Ectodermal cell (in vitro differentiated cells): ENCODE measurements at regions not wholly inside any gene's neighbourhood (a gene's known extent, or its start where the extent isn't known, plus 50 kb on each side); places are given as distances from the start of the nearest gene placed in this dataset.
"Not testable (repeated sequence)": the region's sequence is repeated elsewhere in the genome, so short reads cannot be mapped to it uniquely, and the experiment has no call there.

Experiments
- H3K27ac ChIP-seq: 2 replicates; pipeline ENCODE4 v1.7.0; 2013; ENCODE audit warnings: mild to moderate bottlenecking, low read depth, low read length; ENCODE audit not compliant: insufficient read depth, poor library complexity, severe bottlenecking
- H3K27me3 ChIP-seq: 2 replicates; pipeline ENCODE4 v1.7.0; 2013; ENCODE audit warnings: mild to moderate bottlenecking, low read length; ENCODE audit not compliant: insufficient read depth, control insufficient read depth, poor library complexity, severe bottlenecking
- H3K36me3 ChIP-seq: one replicate; pipeline ENCODE4 v1.7.0; 2013; ENCODE audit warnings: low read length; ENCODE audit not compliant: control insufficient read depth, insufficient read depth
- H3K4me1 ChIP-seq: one replicate; pipeline ENCODE4 v1.7.0; 2013; ENCODE audit warnings: low read length; ENCODE audit not compliant: control insufficient read depth, insufficient read depth
- H3K4me3 ChIP-seq: 2 replicates; pipeline ENCODE4 v1.7.0; 2013; ENCODE audit warnings: low read depth, low read length, control low read depth; ENCODE audit not compliant: insufficient read depth
- H3K9me3 ChIP-seq: 2 replicates; pipeline ENCODE4 v1.7.0; 2013; ENCODE audit warnings: mild to moderate bottlenecking, low read length, moderate library complexity; ENCODE audit not compliant: control insufficient read depth
- WGBS, 2 experiments: methylation state at CpG; one replicate each; pipeline ENCODE4 v1.1.7; 2013; ENCODE audit warnings: missing lambda C conversion rate in 2 of 2; 5-methylcytosine and 5-hydroxymethylcytosine counted together

- no peaks in the 10 kb centered on the region for H3K36me3 ChIP-seq
- peaks cover 3% of the 10 kb centered on the region for H3K4me1 ChIP-seq
- WGBS, 2 experiments: 89 to 92% methylated on average over 5 of the region's 5 CpGs
- H3K27me3 ChIP-seq: no peaks in the 10 kb centered on the region
- no peak overlapping the region for H3K4me3 ChIP-seq
- H3K9me3 ChIP-seq: no peaks in the 10 kb centered on the region
- H3K27ac ChIP-seq: no peak overlapping the region
Observed at GRCh38 chr20:52081066-52081465, 110.5 kb downstream of the ZFP64 start.

- no peak overlapping the region for H3K27ac ChIP-seq
- no peaks in the 10 kb centered on the region for H3K9me3 ChIP-seq
- H3K4me3 ChIP-seq: no peak overlapping the region
- WGBS, 2 experiments: 85 to 88% methylated on average over 4 of the region's 4 CpGs
- no peaks in the 10 kb centered on the region for H3K36me3 ChIP-seq
- H3K4me1 ChIP-seq: peaks cover 3% of the 10 kb centered on the region
- no peaks in the 10 kb centered on the region for H3K27me3 ChIP-seq
Observed at GRCh38 chr20:52078289-52078688, 113.3 kb downstream of the ZFP64 start.

DNA sequence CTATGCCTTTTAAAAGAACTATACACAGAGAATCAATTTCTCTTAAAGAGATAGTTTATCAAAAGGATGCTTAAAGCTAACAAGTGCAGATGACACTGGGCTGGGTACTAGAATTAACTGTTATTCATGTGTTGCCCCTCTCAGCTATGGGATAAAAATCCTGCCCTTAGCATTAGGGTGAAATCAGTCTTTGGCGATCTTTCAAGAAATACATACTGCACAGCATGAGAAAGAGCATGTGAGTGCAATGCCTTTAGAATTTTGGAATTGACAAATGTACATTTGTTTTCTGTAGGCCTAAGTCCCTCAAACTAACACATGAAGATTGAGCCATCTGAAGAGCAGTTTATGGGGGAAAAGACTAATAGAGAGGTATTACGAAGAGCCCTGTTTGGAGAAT lies 115.4 kb downstream of the ZFP64 start:
- Histone ChIP-seq H3K27ac (no peak overlapping the region), H3K4me1 (no peaks in the 10 kb centered on the region), H3K36me3 (no peaks in the 10 kb centered on the region), H3K9me3 (no peaks in the 10 kb centered on the region), H3K4me3 (no peak overlapping the region), H3K27me3 (no peaks in the 10 kb centered on the region)
- WGBS, 2 experiments: 95 to 98% methylated on average over 2 of the region's 2 CpGs

DNA sequence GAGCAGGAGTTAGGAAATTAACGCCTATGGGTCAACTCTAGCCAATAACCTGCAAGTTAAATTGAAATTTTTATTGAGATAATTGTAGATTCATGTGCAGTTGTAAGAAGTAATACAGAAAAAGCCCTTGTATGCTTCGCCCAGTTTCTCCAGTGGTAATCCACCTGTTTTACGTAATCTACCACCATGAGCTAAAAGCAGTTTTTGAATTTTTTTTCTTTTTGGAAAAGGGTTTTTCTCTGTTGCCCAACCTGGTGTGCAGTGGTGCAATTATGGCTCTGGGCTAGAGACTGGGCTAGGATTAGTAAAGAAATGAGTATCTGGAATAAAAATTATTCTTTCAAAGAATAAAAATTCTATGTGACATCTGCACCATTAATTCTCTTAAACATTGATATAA lies 116.2 kb downstream of the ZFP64 start:
- no peak overlapping the region for H3K4me3 ChIP-seq
- 97% methylated on average over 2 of the region's 3 CpGs for WGBS, 2 experiments
- no peaks in the 10 kb centered on the region for H3K4me1 ChIP-seq
- no peak overlapping the region for H3K27ac ChIP-seq
- H3K36me3 ChIP-seq: no peaks in the 10 kb centered on the region
- no peaks in the 10 kb centered on the region for H3K9me3 ChIP-seq
- no peaks in the 10 kb centered on the region for H3K27me3 ChIP-seq

GRCh38 chr20:52071136-52071535 lies 120.4 kb downstream of the ZFP64 start:
- no peak overlapping the region for H3K4me3 ChIP-seq
- no peak overlapping the region for H3K27ac ChIP-seq
- H3K27me3 ChIP-seq: no peaks in the 10 kb centered on the region
- no peaks in the 10 kb centered on the region for H3K9me3 ChIP-seq
- no peaks in the 10 kb centered on the region for H3K36me3 ChIP-seq
- WGBS, 2 experiments: 97 to 100% methylated on average over 1 to 2 of the region's 2 CpGs
- no peaks in the 10 kb centered on the region for H3K4me1 ChIP-seq

- WGBS, 2 experiments: 91 to 96% methylated on average over 1 of the region's 1 CpG
- no peak overlapping the region for H3K4me3 ChIP-seq
- no peaks in the 10 kb centered on the region for H3K36me3 ChIP-seq
- H3K4me1 ChIP-seq: no peaks in the 10 kb centered on the region
- H3K27me3 ChIP-seq: no peaks in the 10 kb centered on the region
- H3K27ac ChIP-seq: no peak overlapping the region
- H3K9me3 ChIP-seq: no peaks in the 10 kb centered on the region
Observed at GRCh38 chr20:52064931-52065330, 126.6 kb downstream of the ZFP64 start.

DNA sequence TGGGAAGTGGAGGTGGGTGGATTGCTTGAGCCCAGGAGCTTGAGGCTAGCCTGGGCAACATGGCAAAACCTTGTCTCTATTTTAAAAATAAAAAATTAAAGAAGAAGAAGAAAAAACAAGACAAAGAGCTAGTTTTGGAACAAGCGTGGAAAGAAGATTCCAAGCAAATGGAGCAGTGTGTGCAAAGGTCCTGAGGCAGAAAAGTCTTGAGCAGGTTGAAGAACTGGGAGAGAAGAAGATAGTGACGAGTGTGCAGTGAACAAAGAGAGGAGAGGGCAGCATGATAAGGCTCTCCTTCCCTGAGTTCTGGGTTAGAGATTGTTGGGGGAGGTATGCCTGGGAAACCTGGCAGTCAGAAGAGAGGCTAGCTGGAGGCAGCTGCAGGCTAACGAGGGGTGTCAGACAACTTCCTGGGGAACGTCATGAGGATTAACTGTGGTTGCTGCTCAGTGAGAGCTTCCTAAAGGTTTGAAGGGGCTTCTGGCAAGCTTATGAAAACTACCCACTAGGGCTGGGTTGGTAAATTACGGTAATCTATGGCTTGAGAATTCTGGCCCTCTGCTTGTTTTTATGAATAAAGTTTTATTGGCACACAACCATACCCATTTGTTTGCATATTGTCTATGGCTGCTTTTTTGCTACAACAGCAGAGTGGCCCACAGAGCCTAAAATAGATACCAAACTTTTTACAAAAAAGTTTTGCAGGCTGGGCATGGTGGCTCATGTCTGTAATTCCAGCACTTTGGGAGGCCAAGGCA lies 128.9 kb downstream of the ZFP64 start:
- no peaks in the 10 kb centered on the region for H3K27me3 ChIP-seq
- H3K4me3 ChIP-seq: no peak overlapping the region
- no peak overlapping the region for H3K27ac ChIP-seq
- no peaks in the 10 kb centered on the region for H3K4me1 ChIP-seq
- WGBS, 2 experiments: 85 to 92% methylated on average over 5 of the region's 5 CpGs
- no peaks in the 10 kb centered on the region for H3K9me3 ChIP-seq
- H3K36me3 ChIP-seq: no peaks in the 10 kb centered on the region

DNA sequence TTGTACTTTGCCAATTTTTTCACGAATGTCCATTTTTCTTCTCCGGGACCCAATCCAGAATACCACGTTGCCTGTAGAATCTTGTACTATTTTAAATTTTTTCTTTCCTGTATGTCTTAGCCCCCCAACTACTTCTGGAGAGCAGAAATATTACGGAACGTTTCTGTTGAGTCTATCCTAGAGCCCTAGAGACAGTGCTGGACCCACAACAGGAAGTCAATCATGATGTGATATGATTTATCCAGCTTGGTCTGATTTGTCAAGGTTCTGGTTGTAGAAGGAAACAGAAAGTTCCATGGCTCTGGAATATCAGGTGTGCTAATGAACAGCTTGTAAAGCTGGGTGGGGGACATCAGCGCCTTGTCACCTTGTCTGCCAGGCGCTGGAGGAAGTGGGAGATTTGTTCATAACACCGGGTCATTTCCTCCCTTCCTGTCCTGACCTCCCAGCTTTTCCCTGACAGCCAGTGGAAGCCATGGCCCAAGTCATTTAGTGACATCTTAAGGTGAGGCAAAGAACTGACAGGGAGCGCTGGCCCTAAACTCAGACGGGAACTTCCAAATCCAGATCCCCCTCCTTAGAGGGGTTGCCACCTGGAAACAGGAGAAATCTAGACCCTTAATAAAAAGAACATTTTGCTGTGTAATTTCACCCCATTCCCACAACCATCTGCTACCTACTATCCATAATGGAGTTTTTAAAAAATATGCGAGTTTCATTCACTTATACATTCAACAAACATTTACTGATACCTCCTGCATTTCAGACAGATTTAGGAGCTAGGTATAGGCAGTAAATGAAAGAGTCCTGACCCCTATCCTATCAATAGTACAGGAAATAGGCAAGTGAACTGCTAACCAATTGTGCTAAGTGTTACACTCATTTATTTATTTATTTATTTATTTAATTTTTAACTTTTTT lies 130.5 kb downstream of the ZFP64 start:
- Histone ChIP-seq H3K36me3 (no peaks in the 10 kb centered on the region), H3K9me3 (no peaks in the 10 kb centered on the region), H3K27me3 (no peaks in the 10 kb centered on the region), H3K4me3 (no peak overlapping the region), H3K27ac (no peak overlapping the region), H3K4me1 (no peaks in the 10 kb centered on the region)
- 55 to 57% methylated on average over 11 of the region's 11 CpGs for WGBS, 2 experiments

GRCh38 chr20:52057133-52057532 lies 134.4 kb downstream of the ZFP64 start:
- not testable (repeated sequence) for H3K4me1 ChIP-seq, H3K9me3 ChIP-seq, H3K27me3 ChIP-seq, H3K27ac ChIP-seq, H3K4me3 ChIP-seq, H3K36me3 ChIP-seq
- 89 to 96% methylated on average over 3 of the region's 3 CpGs for WGBS, 2 experiments

- H3K27ac ChIP-seq: no peak overlapping the region
Observed at GRCh38 chr20:52056203-52057062, 135.1 kb downstream of the ZFP64 start.

More at GRCh38 chr20:52056203-52057062, 135.1 kb downstream of the ZFP64 start:
- Histone ChIP-seq H3K27me3 (no peaks in the 10 kb centered on the region), H3K36me3 (no peaks in the 10 kb centered on the region), H3K9me3 (no peaks in the 10 kb centered on the region), H3K4me3 (no peak overlapping the region), H3K4me1 (no peaks in the 10 kb centered on the region)
